ENCODE measurements at regions not wholly inside any gene's neighbourhood (a gene's known extent, or its start where the extent isn't known, plus 50 kb on each side); places are given as distances from the start of the nearest gene placed in this dataset.

- no peaks in the 10 kb centered on the region for H3K79me2 ChIP-seq (ENCODE audit: insufficient read depth, low read length)
- H2BK12ac ChIP-seq (ENCODE audit: insufficient read length, low read depth, low read length) = no peak overlapping the region
- no peak overlapping the region for H3K56ac ChIP-seq (ENCODE audit: insufficient read length, low read depth, low read length)
- WGBS (ENCODE audit: extremely low coverage, insufficient read length, low lambda C conversion rate) = no CpG with 5 or more reads among the region's 2 CpGs
- no peak overlapping the region for H3K4me2 ChIP-seq (ENCODE audit: insufficient read depth, insufficient read length, low read length)
- H3K79me1 ChIP-seq (ENCODE audit: insufficient read depth, low read depth, low read length, poor library complexity, severe bottlenecking) = no peaks in the 10 kb centered on the region
- no peak overlapping the region for H2BK5ac ChIP-seq (ENCODE audit: insufficient read length, low read length)
- H4K91ac ChIP-seq (ENCODE audit: insufficient read length, low read depth, low read length) = no peak overlapping the region
- H3K23me2 ChIP-seq (ENCODE audit: insufficient read length, low read depth, low read length, poor library complexity, severe bottlenecking) = no peaks in the 10 kb centered on the region
- no peak overlapping the region for H3T11ph ChIP-seq (ENCODE audit: low read length)
- DNase-seq = no peak
- no peak overlapping the region for H3K4ac ChIP-seq (ENCODE audit: low read depth, low read length)
- Mint-ChIP-seq H3K36me3 (ENCODE audit: insufficient read depth in 1 of 3, low read depth in 3 of 3) (no peaks in the 10 kb centered on the region), H3K27me3 (ENCODE audit: low read depth) (no peaks in the 10 kb centered on the region), H3K27ac (no peak overlapping the region), H3K9me3 (no peaks in the 10 kb centered on the region), H3K4me3 (no peak overlapping the region), H3K4me1 (no peaks in the 10 kb centered on the region)
- H3K4me1 ChIP-seq (ENCODE audit: insufficient read depth, low read length) = no peaks in the 10 kb centered on the region
- no peak overlapping the region for H2BK20ac ChIP-seq (ENCODE audit: low read depth, low read length, poor library complexity, severe bottlenecking)
- H3K18ac ChIP-seq (ENCODE audit: insufficient read length, low read depth, low read length) = no peak overlapping the region
- H4K8ac ChIP-seq (replicated peaks; ENCODE audit: insufficient read length, low read depth, low read length) = no peak overlapping the region
- no peak overlapping the region for H3K23ac ChIP-seq (ENCODE audit: insufficient read length, low read depth, low read length)
- H4K5ac ChIP-seq (ENCODE audit: insufficient read length, low read depth, low read length) = no peak overlapping the region
- H3K27me3 ChIP-seq (ENCODE audit: insufficient read depth, low read length) = no peaks in the 10 kb centered on the region
- H3K27ac ChIP-seq (ENCODE audit: insufficient read length, low read depth, low read length) = no peak overlapping the region
- no peak overlapping the region for H3K9ac ChIP-seq (ENCODE audit: extremely low read depth, insufficient read length, low read length)
- no peaks in the 10 kb centered on the region for H4K20me1 ChIP-seq (ENCODE audit: control insufficient read depth, insufficient read depth, insufficient read length)
- no peak for TF ChIP-seq CTCF (conservative IDR thresholded peaks at IDR 0.05)
- H2BK15ac ChIP-seq (ENCODE audit: low read depth, low read length) = no peak overlapping the region
- H2BK120ac ChIP-seq (ENCODE audit: low read depth, low read length, poor library complexity, severe bottlenecking) = no peak overlapping the region
- no peak overlapping the region for H2AK5ac ChIP-seq (ENCODE audit: insufficient read length, low read length)
- no peak overlapping the region for H2AFZ ChIP-seq (ENCODE audit: low read length)
- H3K9me3 ChIP-seq (ENCODE audit: control insufficient read depth, low read depth, low read length) = no peaks in the 10 kb centered on the region
- no peak overlapping the region for H3K14ac ChIP-seq (ENCODE audit: insufficient read depth, low read length)
Measured at GRCh38 chr4:63757929-63758328, 651.3 kb downstream of the TECRL start.

Measured in H9 (cell line).